ENCODE measurements at regions not wholly inside any gene's neighbourhood (a gene's known extent, or its start where the extent isn't known, plus 50 kb on each side); places are given as distances from the start of the nearest gene placed in this dataset.

DNA sequence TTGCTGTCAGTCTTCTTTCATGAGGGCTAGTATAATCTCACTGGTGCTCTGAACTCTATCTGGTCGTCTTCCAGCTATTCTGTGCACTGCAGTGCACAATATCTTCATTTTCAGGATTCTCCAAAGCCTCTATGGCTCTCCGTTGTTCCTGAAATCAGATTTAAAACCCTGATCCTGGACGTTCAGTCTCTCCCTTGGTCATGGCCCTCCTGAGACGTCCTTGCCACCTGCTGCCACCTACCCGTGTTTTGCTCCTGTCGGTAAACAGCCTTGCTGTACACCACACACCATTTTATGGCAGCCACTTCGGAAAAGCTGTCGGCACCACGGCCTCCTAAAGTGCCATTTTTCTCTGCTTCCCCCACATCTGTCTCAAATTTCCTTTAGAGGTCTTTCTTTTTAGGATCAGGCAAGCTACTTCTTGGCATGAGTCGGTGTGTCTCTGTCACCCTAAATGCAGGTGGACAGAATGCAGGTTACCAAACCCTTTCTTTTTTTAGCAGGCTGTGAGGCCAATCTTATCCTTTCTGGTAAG is 170.0 kb downstream of the HRH4 start:
- Mint-ChIP-seq H3K4me1 (no peaks in the 10 kb centered on the region), H3K4me3 (no peak overlapping the region), H3K36me3 (no peaks in the 10 kb centered on the region), H3K9me3 (no peaks in the 10 kb centered on the region), H3K27ac (no peak overlapping the region)
- no peak for DNase-seq (ENCODE audit: low spot score in 2 of 2)
- no peak for ATAC-seq

DNA sequence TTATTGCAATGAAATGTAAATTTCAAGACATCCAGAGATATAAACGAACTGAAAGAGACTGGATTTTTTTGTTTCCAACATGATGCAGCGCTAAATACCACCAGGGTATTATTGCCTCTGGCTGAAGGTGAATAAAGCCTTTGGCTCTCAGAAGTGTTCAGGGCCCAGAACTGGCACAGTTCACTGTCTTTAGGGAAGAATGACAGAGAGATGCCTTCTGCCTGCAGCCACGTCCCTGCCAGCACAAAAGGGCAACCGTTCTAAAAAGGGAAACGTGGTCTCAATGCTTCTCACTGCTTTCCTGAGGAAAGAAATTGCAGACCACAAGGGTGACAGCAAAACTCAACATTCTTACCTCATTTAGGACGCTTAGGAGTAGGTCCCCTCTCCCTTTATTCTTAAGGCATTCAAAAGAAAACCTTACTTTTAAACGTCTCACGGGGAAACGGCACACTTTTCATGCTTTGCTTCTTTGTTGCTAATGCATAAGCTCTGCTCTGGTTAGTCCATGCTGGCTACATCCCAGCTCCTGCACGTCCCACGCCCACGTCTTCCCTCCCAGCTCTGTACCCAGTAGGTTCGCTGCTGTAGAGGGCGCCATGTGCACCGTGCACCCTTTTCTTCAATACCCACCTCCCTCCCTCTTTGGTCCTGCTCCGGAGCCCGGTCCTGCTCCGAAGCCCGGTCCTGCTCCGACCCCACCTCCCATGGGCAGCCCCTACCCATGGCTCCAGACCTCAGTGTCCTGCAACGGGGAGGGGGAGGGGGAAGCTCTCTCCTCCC is 171.0 kb downstream of the HRH4 start:
- no peak overlapping the region for H3K4me3 Mint-ChIP-seq
- no peaks in the 10 kb centered on the region for H3K4me1 Mint-ChIP-seq
- no peaks in the 10 kb centered on the region for H3K36me3 Mint-ChIP-seq
- DNase-seq (ENCODE audit: low spot score in 2 of 2) (no peak), ATAC-seq (peak; percentile 44)
- no peak overlapping the region for H3K27ac Mint-ChIP-seq
- H3K9me3 Mint-ChIP-seq: no peaks in the 10 kb centered on the region

DNA sequence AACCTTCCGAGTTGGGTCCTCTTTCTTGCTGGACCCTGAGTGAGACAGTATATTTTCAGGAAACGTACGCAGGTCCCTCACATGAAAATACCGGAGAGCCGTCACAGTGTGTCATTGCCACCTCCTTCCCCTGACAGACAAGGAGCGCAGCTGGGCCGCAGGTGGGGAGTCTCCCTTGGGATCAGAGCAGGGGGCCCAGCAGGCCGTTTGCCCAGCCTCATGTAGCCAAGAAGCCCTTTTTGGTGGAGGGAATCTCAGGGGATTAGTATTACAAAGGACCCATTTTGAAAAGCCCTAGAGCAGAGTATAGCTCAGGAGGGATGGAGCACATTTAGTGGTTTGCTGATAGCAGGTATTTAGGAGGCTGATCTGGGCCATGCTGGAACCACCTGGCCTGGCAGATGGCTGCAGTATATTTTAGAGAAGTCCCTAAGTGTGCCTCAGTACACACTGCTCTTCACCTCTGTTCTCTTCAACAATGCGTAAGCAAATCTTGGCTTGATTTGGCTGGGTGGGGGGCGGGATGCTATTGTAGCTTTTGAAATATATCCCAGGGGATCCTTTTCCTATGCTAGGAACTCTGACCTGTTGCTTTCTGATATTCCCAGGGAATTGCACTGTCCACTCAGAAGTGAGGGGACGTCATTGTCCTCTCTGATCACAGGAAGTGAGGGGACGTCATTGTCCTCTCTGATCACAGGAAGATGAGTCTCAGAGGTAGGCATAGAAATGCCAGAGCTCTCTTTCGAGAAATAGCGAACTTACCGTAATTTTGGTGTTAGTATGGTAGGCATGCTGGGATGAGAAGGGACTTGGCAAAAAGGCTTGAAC is 171.9 kb downstream of the HRH4 start:
- no peaks in the 10 kb centered on the region for H3K36me3 Mint-ChIP-seq
- DNase-seq (ENCODE audit: low spot score in 2 of 2) (no peak), ATAC-seq (no peak)
- H3K9me3 Mint-ChIP-seq: no peaks in the 10 kb centered on the region
- H3K27ac Mint-ChIP-seq: no peak overlapping the region
- H3K4me1 Mint-ChIP-seq: no peaks in the 10 kb centered on the region
- H3K4me3 Mint-ChIP-seq: no peak overlapping the region

DNA sequence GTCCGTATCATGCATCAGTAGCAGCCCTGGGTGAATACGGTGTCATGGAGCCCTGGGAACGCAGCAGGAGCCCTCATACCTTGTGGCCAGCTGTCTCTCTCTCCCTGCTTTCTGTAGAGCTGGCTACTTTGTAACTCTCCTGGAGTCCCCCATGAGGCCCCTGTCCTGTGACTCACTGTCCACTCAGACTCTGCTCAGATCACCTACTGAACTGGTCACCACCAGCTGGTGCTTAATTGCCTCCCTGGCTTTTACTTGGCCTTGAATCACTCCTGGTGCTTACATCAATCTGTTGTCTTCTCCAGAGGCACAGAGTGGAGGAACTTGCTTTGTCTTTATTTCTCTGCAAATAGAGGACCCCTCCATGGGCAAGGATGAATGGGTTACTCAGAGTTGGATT is 172.7 kb downstream of the HRH4 start:
- no peak overlapping the region for H3K4me3 Mint-ChIP-seq
- H3K4me1 Mint-ChIP-seq: no peaks in the 10 kb centered on the region
- H3K9me3 Mint-ChIP-seq: no peaks in the 10 kb centered on the region
- H3K27ac Mint-ChIP-seq: no peak overlapping the region
- no peaks in the 10 kb centered on the region for H3K36me3 Mint-ChIP-seq
- ATAC-seq (no peak), DNase-seq (ENCODE audit: low spot score in 2 of 2) (no peak)

DNA sequence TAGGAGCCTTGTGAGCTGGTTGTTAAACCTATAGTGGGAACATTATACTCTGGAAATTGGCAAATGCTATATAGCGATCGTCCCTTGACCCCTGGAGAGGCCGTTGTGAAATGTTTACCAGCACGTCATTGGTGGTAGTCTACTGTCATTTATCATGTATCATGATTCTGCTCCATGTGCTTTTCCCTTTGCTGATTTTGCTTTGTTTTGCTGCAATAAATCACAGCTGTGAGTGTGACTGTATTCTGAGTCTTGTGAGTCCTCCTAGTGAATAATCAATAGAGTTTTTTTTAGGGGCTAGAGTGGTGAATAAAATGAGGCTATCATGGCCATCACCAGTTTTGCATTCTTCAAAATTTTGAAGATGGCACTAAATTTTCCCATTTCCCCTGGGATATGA is 189.1 kb downstream of the HRH4 start:
- H3K9me3 Mint-ChIP-seq: peaks cover 5% of the 10 kb centered on the region
- H3K36me3 Mint-ChIP-seq: no peaks in the 10 kb centered on the region
- H3K4me1 Mint-ChIP-seq: no peaks in the 10 kb centered on the region
- DNase-seq (ENCODE audit: low spot score in 2 of 2): no peak
- H3K4me3 Mint-ChIP-seq: no peak overlapping the region
- H3K27ac Mint-ChIP-seq: no peak overlapping the region
- no peak for ATAC-seq

DNA sequence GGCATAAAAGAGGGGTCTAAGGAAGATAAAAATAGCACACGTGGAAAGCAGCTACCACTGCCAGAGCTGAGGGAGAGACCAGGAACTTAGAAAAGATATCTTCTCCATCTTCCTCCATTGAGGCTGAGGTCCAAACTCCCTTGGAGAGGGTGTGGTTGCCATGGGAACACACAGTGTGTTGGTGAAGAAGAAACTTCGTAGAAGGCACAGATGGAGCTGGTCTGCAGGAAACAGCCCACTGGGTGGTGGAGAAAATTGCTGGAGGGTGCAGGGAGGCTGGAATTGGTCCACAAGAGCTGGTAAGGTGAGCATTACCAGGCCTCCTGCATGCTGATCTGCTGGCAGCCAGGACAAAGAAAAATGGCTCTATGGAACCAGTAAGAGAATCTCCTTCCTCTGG is 191.0 kb downstream of the HRH4 start:
- DNase-seq (ENCODE audit: low spot score in 2 of 2) (no peak), ATAC-seq (no peak)
- Mint-ChIP-seq H3K4me3 (no peak overlapping the region), H3K27ac (no peak overlapping the region), H3K4me1 (no peaks in the 10 kb centered on the region), H3K36me3 (no peaks in the 10 kb centered on the region), H3K9me3 (peaks cover 5% of the 10 kb centered on the region)

DNA sequence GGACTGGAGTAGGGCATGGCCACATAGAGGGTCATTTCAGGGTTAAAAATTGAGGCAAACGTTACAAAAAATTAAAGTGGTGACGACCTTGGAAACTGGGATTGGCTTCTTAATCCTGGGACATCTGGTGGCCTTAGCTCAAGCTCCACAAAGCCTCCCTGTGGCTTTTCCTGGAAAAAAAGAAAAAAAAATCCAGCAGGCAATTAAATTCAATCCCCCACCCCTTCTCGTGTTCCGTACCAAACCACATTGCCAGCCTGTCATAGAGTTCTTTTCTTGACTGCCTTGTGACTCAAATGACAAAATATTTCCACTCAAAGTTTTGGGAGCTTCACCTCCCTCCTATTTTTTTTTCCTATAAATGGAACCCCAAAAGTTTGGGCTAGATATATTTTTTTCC is 195.6 kb downstream of the HRH4 start:
- H3K4me3 Mint-ChIP-seq: no peak overlapping the region
- ATAC-seq (no peak), DNase-seq (ENCODE audit: low spot score in 2 of 2) (no peak)
- H3K36me3 Mint-ChIP-seq: no peaks in the 10 kb centered on the region
- H3K27ac Mint-ChIP-seq: no peak overlapping the region
- peaks cover 12% of the 10 kb centered on the region for H3K4me1 Mint-ChIP-seq
- H3K9me3 Mint-ChIP-seq: peaks cover 4% of the 10 kb centered on the region

DNA sequence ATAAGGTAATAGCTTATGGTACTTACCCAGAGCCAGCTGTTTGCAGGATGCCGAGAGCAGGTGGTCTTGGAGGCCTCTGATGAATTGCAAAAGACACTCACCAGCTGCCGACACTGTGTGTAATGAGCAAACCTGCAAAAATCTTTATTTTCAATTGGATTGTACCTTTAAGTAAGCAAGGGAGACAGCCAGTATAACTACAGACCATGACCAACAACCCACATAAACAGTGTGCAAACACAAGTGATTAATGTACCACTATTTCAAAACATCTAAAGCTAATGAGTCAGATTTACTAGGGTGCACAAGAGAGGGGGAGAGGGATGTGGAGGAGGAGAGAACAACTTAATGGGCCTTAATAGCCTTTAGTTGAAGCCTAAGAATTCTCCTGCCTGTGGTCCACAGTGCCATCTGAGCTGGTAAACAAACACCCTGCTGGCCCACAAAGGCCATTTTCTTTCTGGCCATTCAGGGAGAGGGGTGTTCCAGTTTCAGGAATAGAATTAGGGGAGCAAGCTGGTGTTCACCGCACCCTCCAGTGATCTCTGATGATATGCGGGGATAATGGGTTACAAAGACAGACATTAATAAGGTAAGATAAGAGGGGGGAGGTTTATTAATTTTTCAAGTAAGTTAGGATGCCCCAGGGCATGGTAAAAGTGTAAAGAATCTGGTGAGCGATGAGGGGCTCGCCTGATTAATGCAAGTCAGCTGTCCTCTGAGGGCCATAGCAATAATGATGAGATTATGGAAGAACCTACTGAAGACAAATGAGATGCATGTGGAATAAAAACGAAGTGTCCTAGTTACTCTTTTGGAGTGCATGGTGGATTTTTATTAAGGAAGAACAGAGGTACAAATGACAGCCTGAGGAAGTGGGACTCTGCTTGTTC is 196.4 kb downstream of the HRH4 start:
- Mint-ChIP-seq H3K36me3 (no peaks in the 10 kb centered on the region), H3K27ac (no peak overlapping the region), H3K4me3 (no peak overlapping the region), H3K4me1 (peaks cover 12% of the 10 kb centered on the region), H3K9me3 (no peaks in the 10 kb centered on the region)
- DNase-seq (ENCODE audit: low spot score in 2 of 2): no peak
- no peak for ATAC-seq

DNA sequence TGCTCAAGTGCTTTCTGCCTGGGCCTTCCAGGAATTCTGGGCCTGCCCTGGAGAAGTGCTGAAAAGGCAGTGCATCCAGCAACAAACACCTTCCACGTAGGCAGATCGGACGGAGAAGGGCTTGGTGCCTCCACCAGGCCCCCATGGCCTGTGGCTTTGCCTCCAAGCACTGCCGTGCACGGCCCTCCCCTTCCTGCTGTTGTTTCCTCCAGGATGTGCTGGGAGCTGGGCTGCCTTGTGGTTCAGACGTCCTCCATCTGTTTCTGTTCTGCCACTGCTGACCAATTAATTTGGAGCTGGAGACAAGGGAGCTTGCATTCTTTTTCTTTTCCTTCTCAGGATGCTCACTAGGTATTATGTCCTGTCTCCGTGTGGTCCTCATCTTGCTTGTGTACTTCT is 197.0 kb downstream of the HRH4 start:
- H3K36me3 Mint-ChIP-seq: no peaks in the 10 kb centered on the region
- H3K9me3 Mint-ChIP-seq: no peaks in the 10 kb centered on the region
- ATAC-seq (peak; percentile 26), DNase-seq (ENCODE audit: low spot score in 2 of 2) (no peak)
- H3K27ac Mint-ChIP-seq: no peak overlapping the region
- H3K4me3 Mint-ChIP-seq: no peak overlapping the region
- peaks cover 12% of the 10 kb centered on the region for H3K4me1 Mint-ChIP-seq

DNA sequence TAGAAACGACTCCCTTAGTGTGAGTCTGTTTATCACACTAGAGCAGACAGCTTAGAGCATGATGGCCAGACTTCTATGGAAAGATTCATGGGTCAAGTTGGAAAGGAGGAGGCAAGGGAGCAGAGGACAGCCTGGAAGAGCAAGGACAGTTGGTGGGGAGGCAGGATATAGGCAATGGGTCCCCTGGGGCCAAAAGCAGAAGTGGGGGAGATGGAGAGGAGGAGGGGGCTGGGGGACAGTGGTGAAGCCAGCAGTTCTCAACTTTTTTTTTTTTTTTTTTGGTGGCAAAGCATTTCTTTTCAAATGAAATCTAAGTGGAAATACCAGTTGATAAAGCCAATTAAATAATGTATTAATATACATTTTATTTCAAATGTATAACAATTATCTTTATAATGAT is 197.9 kb downstream of the HRH4 start:
- H3K9me3 Mint-ChIP-seq: no peaks in the 10 kb centered on the region
- no peak overlapping the region for H3K27ac Mint-ChIP-seq

DNA sequence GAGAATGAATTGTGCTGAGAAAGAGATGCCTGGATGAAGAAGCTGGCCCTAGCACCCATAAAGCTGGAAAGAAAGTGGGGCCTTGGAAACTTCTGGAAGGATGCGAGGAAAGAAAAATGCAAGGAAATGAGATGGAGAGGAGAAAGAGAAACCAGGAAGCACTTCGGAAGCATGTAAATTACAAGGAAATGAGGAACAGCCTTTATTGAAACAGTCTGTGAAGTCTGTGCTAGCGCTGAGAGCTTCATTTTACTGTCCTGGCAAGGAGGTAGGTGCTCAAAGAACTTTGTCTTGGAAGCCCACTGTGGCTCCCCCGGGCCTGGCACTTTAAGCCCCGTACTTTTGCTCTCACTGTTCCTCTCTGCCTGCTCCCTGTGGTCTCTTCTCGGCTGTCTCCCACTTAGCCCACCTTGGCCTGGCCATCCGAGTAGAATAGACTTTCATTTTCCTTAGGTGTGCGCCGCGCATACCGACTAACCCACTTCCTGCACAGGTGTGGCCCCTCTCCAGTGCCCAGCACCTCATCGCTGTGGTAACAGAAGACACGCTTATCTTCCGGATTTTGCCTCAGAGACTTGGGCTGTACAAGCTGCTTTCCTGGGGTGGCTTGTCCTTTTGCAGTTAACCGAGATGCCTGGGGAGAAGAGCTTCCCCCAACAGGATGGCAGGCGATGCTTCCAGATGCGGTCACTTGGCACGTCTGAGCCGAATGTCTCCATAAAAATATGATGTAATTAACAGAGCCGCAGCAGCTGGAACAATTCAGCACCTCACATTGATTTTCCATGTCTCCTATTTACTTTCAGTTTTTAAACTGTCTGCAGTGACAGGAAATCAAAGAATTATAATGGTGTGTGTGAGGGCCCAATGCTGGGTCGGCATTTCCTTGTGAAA is 199.6 kb downstream of the HRH4 start:
- Mint-ChIP-seq H3K9me3 (no peaks in the 10 kb centered on the region), H3K27ac (peak overlapping the region; percentile 71), H3K4me1 (peaks cover 12% of the 10 kb centered on the region), H3K36me3 (no peaks in the 10 kb centered on the region), H3K4me3 (peak overlapping the region; percentile 59)
- DNase-seq (ENCODE audit: low spot score in 2 of 2) (peak in 1 of 2 donors; percentile 47), ATAC-seq (peak; percentile 62)

More for the DNA sequence above, 197.9 kb downstream of the HRH4 start:
- peaks cover 12% of the 10 kb centered on the region for H3K4me1 Mint-ChIP-seq
- H3K36me3 Mint-ChIP-seq: no peaks in the 10 kb centered on the region
- H3K4me3 Mint-ChIP-seq: no peak overlapping the region
- ATAC-seq (no peak), DNase-seq (ENCODE audit: low spot score in 2 of 2) (no peak)

DNA sequence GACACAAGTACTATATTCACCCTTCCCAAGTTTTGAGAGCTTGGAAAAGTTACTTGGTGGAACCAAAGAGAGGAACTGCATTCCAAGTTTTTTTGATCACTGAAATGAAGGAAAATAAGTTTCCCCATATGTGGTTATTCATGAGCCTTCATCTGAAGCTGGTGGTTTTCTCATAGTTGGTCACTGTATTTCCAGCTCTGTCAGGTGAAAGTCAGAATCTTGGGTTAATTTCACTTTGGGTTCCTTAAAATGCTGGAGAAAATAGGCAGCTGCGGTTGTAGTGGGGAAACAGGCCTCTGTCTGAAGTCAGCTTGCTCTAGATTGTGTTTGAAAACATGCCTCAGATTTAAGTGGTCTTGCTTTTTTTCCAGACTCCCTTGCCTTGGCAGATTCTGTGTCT is 200.5 kb downstream of the HRH4 start:
- peaks cover 12% of the 10 kb centered on the region for H3K4me1 Mint-ChIP-seq
- H3K9me3 Mint-ChIP-seq: no peaks in the 10 kb centered on the region
- H3K4me3 Mint-ChIP-seq: no peak overlapping the region
- ATAC-seq: no peak
- H3K27ac Mint-ChIP-seq: no peak overlapping the region
- no peaks in the 10 kb centered on the region for H3K36me3 Mint-ChIP-seq
- no peak for DNase-seq (ENCODE audit: low spot score in 2 of 2)

DNA sequence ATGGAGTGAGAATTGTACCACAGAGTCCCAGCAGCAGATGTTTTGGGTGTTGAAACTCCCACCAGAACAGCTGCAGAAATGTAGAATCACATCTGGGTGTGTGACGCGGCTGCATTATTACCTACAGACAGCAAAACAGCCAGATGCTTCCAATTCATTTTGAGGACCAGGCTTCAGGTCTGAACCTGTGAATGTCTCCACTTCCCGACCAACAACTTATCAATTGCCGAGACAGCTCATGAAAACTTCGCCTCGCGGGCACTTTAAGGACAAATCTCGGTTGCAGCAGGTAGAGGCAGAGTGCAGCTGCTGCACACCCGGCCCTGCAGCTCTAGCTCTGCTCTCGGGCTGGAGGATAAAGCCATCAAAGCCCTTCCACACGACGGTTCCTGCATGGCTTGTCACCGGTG is 202.0 kb downstream of the HRH4 start:
- H3K4me3 Mint-ChIP-seq: no peak overlapping the region
- no peaks in the 10 kb centered on the region for H3K9me3 Mint-ChIP-seq
- H3K4me1 Mint-ChIP-seq: peaks cover 12% of the 10 kb centered on the region
- DNase-seq (ENCODE audit: low spot score in 2 of 2): no peak
- no peak overlapping the region for H3K27ac Mint-ChIP-seq
- ATAC-seq: no peak
- H3K36me3 Mint-ChIP-seq: no peaks in the 10 kb centered on the region

DNA sequence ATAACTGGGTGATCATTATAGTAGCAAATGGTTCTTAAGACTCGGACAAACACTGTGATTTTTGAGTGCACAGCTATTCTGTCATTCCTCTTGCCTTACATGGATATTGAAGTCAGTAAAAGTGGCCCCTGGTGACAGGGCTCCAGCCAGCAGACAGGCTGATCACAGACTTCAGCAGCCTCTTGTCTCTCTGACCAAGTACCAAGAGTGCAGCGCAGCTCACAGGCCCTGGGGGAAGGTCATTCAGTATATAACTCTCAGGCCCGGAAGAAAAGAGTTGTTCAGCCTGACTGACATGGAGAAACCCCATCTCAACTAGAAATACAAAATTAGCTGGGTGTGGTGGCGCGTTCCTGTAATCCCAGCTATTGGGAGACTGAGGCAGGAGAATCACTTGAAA is 202.6 kb downstream of the HRH4 start:
- Mint-ChIP-seq H3K9me3 (no peaks in the 10 kb centered on the region), H3K4me1 (peaks cover 12% of the 10 kb centered on the region), H3K36me3 (no peaks in the 10 kb centered on the region), H3K4me3 (no peak overlapping the region), H3K27ac (no peak overlapping the region)
- ATAC-seq (no peak), DNase-seq (ENCODE audit: low spot score in 2 of 2) (no peak)

All from stimulated activated effector memory CD8-positive, alpha-beta T cell treated with anti-CD3 and anti-CD28 coated beads, Interleukin-12 subunit alpha, Interleukin-12 subunit beta, amount 100 ng/mL, for 72 hours (primary cell).